ENCODE measurements at regions not wholly inside any gene's neighbourhood (a gene's known extent, or its start where the extent isn't known, plus 50 kb on each side); places are given as distances from the start of the nearest gene placed in this dataset.

DNA sequence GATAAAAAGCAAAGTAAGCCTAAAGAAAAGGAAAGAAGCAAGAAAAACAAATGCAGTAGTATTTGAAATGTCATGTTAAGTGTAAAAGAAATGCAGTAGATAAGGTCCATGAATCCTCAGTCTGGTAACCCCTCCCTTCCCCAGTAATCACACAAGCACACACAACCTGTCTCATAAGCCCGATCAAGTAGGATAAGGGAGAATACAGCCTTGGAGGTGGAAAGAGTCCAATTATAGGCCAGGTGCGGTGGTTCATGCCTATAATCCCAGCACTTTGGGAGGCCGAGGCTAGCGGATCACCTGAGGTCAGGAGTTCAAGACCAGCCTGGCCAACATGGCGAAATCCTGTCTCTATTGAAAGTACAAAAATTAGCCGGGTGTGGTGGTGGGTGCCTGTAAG lies 117.9 kb downstream of the GADD45G start:
- no peaks in the 10 kb centered on the region for H3K36me3 Mint-ChIP-seq
- no peak overlapping the region for H3K27ac Mint-ChIP-seq

GRCh38 chr9:89723469-89724100 lies 118.8 kb downstream of the GADD45G start:
- no peaks in the 10 kb centered on the region for H3K9me3 Mint-ChIP-seq
- H3K27ac Mint-ChIP-seq, result no peak overlapping the region
- no peaks in the 10 kb centered on the region for H3K36me3 Mint-ChIP-seq
- H3K4me3 Mint-ChIP-seq, result no peak overlapping the region
- ATAC-seq (ENCODE audit: low read depth in 2 of 2), result no peak
- no peak for DNase-seq
- H3K27me3 Mint-ChIP-seq, result peaks cover 0 to 5% (median 0%) of the 10 kb centered on the region in 3 donors
- no peaks in the 10 kb centered on the region for H3K4me1 Mint-ChIP-seq

More for the DNA sequence above, 117.9 kb downstream of the GADD45G start:
- ATAC-seq (ENCODE audit: low read depth in 2 of 2), result no peak
- H3K9me3 Mint-ChIP-seq, result no peaks in the 10 kb centered on the region
- DNase-seq, result no peak
- no peaks in the 10 kb centered on the region for H3K4me1 Mint-ChIP-seq
- peaks cover 0 to 5% (median 0%) of the 10 kb centered on the region in 3 donors for H3K27me3 Mint-ChIP-seq
- H3K4me3 Mint-ChIP-seq, result no peak overlapping the region

DNA sequence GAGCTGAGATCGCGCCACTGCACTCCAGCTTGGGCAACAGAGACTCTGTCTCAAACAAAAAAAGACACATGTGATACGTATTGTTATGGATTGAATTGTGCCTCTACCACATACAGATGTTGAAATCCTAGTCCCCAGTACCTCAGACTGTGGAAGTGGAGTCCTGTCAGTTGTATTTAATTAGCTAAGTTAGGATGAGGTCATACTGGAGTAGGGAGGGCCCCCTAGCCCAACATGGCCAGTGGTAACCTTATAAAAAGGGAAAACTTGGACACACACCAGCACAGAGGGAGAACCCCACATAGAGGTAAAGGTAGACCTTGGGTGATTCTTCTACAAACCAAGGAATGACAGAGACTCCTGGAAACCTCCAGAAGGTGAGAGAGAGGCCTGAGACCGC lies 119.8 kb downstream of the GADD45G start:
- Mint-ChIP-seq H3K4me1 (no peaks in the 10 kb centered on the region), H3K27ac (no peak overlapping the region), H3K9me3 (no peaks in the 10 kb centered on the region), H3K27me3 (peaks cover 0 to 5% (median 0%) of the 10 kb centered on the region in 3 donors), H3K4me3 (no peak overlapping the region), H3K36me3 (no peaks in the 10 kb centered on the region)
- no peak for DNase-seq
- ATAC-seq (ENCODE audit: low read depth in 2 of 2), result no peak

DNA sequence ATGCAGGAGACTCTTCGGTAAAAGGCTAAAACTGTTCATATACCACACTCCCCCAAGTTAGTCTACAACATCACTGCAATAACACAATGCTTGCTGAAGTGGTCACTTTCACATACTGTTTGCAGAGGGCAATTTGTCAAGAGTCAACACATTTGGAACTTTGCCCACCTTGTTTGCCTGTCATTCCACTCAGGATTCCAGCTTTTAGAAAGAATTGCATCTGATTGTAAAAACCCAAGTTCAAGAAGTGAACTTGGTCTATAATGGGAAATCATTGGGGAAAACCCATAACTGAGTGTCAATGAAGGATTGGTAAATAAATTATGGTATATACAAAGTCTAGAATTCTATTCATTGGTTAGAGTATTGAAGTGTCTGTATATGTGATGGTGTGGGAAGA lies 120.5 kb downstream of the GADD45G start:
- H3K27me3 Mint-ChIP-seq, result peaks cover 0 to 5% (median 0%) of the 10 kb centered on the region in 3 donors
- DNase-seq, result no peak
- no peak overlapping the region for H3K4me3 Mint-ChIP-seq
- ATAC-seq (ENCODE audit: low read depth in 2 of 2), result no peak
- no peaks in the 10 kb centered on the region for H3K36me3 Mint-ChIP-seq
- H3K27ac Mint-ChIP-seq, result no peak overlapping the region
- H3K9me3 Mint-ChIP-seq, result no peaks in the 10 kb centered on the region
- no peaks in the 10 kb centered on the region for H3K4me1 Mint-ChIP-seq

DNA sequence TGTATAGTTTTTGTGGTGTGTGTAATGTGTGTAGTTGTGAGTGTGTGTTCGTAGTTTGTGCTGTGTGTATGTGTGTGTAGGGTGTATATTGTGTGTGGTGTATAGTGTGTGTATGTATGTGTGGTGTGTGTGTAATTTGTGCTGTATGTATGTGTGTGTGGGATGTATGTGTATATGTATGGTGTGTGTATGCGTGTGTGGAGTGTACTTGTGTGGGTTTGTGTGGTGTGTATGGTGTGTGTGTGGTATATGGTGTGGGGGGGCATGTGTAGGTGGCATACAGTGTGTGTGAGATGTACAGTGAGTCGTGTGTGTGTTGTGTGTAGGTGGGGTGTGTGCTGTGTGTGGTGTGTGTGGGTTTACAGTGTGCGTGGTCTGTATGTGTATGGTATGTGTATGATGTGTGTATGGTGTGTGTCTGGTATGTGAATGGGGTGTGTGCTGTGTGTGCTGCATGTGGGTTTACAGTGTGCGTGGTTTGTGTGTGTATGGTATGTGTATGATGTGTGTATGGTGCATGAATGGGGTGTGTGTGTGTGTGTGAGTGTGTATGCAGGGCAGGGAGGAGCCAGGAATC lies 125.2 kb downstream of the GADD45G start:
- Mint-ChIP-seq H3K27me3 (peaks cover 0 to 5% (median 0%) of the 10 kb centered on the region in 3 donors), H3K27ac (no peak overlapping the region), H3K36me3 (no peaks in the 10 kb centered on the region), H3K9me3 (no peaks in the 10 kb centered on the region), H3K4me3 (no peak overlapping the region), H3K4me1 (peaks cover 0 to 7% (median 6%) of the 10 kb centered on the region in 3 donors)
- no peak for ATAC-seq (ENCODE audit: low read depth in 2 of 2)
- no peak for DNase-seq

DNA sequence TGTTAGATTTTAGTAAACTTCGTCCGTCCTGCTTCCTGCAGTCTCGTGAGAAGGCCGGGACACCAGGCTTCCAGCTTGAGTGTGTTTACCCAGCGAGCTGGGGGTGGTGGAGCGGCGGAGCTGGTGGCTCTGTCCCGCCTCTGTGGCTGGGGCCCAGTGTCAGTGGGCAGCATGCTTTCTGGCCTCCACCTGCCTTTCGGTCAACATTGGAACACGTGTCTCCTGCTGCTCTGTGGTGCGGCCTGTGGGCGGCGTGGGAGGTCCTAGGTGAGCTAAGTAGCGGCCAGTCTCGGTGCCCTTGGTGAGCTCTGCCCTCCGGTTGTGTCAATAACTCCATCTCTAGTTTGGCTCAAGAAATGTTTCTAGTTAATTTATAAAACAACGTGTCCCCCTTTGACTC lies 125.9 kb downstream of the GADD45G start:
- peaks cover 0 to 5% (median 0%) of the 10 kb centered on the region in 3 donors for H3K27me3 Mint-ChIP-seq
- no peak for ATAC-seq (ENCODE audit: low read depth in 2 of 2)
- H3K9me3 Mint-ChIP-seq, result no peaks in the 10 kb centered on the region
- no peak overlapping the region for H3K27ac Mint-ChIP-seq
- DNase-seq, result no peak
- H3K4me3 Mint-ChIP-seq, result no peak overlapping the region
- H3K36me3 Mint-ChIP-seq, result no peaks in the 10 kb centered on the region
- H3K4me1 Mint-ChIP-seq, result peaks cover 0 to 7% (median 6%) of the 10 kb centered on the region in 3 donors

- Mint-ChIP-seq H3K27ac (peak overlapping the region in 5 of 6 donors; percentile 13 to 44 (median 27)), H3K4me1 (peaks cover 0 to 7% (median 6%) of the 10 kb centered on the region in 3 donors), H3K36me3 (no peaks in the 10 kb centered on the region), H3K27me3 (peaks cover 0 to 5% (median 0%) of the 10 kb centered on the region in 3 donors), H3K4me3 (peak overlapping the region in 7 of 8 donors; percentile 6 to 77 (median 66)), H3K9me3 (no peaks in the 10 kb centered on the region)
- ATAC-seq (ENCODE audit: low read depth in 2 of 2) (no peak), DNase-seq (no peak)
These were observed 126.7 kb downstream of the GADD45G start for GRCh38 chr9:89731262-89732182.

DNA sequence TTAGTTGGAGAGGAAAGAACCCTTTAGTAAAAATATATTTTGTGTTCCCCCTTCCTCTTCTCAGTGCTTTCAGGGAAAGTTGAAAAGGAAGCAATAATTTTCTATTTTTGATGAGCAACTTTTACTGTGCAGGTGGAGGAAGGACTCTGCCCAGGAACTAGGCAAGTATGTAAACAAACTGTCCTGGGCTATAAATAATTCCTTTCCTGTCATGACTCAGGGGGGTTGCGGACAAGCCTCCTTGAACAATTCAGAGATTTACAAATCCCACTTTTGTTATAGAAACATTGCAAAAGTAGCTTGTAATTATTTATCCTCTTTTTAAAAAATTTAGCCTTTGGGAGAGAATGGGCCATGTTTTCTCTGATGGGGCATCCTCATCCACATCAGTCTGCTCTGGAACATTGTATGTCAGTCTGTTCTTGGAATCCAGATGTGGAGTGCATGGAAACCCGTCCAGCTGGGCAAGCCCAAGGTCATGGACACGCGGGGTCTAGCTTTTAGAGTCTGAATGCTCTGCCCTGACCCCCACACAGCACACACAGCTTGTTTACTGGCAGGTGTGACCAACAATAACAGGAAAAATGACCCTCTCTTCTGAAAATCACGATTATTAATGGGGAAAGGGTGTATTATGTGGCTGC lies 127.6 kb downstream of the GADD45G start:
- Mint-ChIP-seq H3K36me3 (no peaks in the 10 kb centered on the region), H3K27ac (peak overlapping the region in 4 of 6 donors; percentile 22 to 79 (median 40)), H3K4me3 (peak overlapping the region in 5 of 8 donors; percentile 38 to 77 (median 70)), H3K9me3 (no peaks in the 10 kb centered on the region), H3K27me3 (no peaks in the 10 kb centered on the region), H3K4me1 (peaks cover 0 to 7% (median 6%) of the 10 kb centered on the region in 3 donors)
- DNase-seq, result no peak
- no peak for ATAC-seq (ENCODE audit: low read depth in 2 of 2)

DNA sequence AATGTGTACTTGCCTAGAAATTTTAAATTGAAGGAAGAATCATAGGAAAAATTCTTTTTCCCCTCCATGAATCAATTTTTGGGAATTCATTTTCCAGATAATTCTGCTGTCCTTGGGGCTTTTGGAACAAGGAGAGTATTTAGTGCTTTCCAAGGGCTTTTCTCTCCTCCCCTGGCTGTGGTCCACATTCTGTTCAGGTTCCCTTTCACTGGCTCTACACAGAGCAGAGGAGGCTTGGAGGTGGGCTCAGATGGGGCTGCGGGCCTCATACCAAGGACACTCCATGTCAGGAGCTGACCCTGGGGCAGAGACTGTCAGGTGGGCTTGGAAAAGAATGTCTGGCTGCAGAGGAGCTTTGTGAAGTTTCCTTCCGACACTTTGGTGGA lies 128.1 kb downstream of the GADD45G start:
- peaks cover 0 to 9% (median 6%) of the 10 kb centered on the region in 3 donors for H3K4me1 Mint-ChIP-seq
- peak overlapping the region in 1 of 6 donors; percentile 79 for H3K27ac Mint-ChIP-seq
- no peaks in the 10 kb centered on the region for H3K9me3 Mint-ChIP-seq
- no peak for DNase-seq
- no peaks in the 10 kb centered on the region for H3K36me3 Mint-ChIP-seq
- H3K27me3 Mint-ChIP-seq, result no peaks in the 10 kb centered on the region
- H3K4me3 Mint-ChIP-seq, result peak overlapping the region in 4 of 8 donors; percentile 38 to 70 (median 45)
- ATAC-seq (ENCODE audit: low read depth in 2 of 2), result no peak

DNA sequence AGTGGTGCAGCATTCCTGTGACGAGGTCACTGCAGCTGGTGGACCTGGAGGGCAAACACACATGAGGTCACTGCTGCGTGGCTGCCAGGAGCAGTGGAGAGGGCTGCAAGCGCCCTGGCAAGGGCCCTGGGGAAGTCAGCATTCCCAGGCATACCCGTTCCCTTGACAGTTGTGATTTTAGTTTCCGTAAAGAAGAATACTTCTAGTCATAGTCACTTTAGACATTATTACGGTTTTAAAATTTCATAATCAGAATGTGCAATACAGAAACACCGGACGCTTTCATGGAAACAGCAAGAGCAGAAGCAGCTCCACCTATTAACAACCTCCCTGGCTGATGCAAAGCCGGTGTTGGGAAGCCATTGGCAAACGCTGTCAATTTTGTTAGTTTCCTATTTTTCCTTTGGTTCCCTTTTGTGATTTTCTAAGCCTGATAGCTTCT lies 129.8 kb downstream of the GADD45G start:
- Mint-ChIP-seq H3K27me3 (no peaks in the 10 kb centered on the region), H3K9me3 (no peaks in the 10 kb centered on the region), H3K27ac (no peak overlapping the region), H3K4me1 (peaks cover 12 to 23% (median 19%) of the 10 kb centered on the region in 3 donors), H3K4me3 (no peak overlapping the region), H3K36me3 (no peaks in the 10 kb centered on the region)
- ATAC-seq (ENCODE audit: low read depth in 2 of 2) (no peak), DNase-seq (no peak)

DNA sequence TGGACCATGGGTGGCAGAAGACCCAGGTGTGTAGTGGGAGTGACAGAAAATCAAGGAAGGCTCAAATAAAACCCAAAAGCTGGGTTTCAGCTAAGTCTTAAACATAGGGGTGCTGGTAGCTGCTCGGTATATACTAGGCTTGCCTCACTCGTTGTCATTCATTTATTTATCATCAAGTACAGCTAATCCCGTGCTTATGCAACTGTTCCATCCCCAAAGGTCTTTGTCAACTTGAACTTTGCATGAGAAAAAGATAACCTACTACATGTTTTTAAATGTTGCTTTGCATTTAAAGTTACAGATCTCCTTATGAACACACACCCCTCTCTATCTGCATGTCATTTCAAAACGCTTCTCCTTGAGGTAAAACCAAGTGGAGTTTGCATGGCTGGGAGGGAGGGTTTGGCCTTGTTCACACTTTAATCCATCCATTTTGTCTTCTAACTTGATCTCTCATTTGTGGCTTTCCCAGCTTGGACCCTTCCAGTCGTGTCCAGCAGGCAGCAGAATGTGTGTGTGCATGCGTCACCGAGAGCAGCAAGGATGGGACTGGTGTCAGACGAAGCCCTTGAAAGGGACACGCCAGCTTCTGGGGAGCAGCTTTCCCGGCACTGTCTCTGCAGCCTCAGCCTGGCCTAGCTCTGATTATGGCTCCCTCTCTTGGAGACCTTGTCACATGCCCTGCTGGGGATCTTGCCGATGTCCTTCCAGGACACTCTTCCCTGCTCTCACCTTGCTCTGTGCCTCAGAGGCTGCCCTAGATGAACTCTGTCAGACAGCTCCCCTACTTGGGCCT lies 133.5 kb downstream of the GADD45G start:
- Mint-ChIP-seq H3K27ac (peak overlapping the region in 3 of 6 donors; percentile 6 to 65 (median 59)), H3K4me1 (peaks cover 47 to 48% (median 47%) of the 10 kb centered on the region in 3 donors), H3K4me3 (peak overlapping the region in 2 of 8 donors; percentile 28 to 65), H3K27me3 (no peaks in the 10 kb centered on the region), H3K9me3 (no peaks in the 10 kb centered on the region), H3K36me3 (no peaks in the 10 kb centered on the region)
- ATAC-seq (ENCODE audit: low read depth in 2 of 2), result no peak
- DNase-seq, result no peak

- Mint-ChIP-seq H3K4me3 (peak overlapping the region in 4 of 8 donors; percentile 44 to 80 (median 66)), H3K36me3 (no peaks in the 10 kb centered on the region), H3K4me1 (peaks cover 49 to 57% (median 51%) of the 10 kb centered on the region in 3 donors), H3K27ac (peak overlapping the region in 3 of 6 donors; percentile 1 to 67 (median 40)), H3K9me3 (no peaks in the 10 kb centered on the region), H3K27me3 (no peaks in the 10 kb centered on the region)
- no peak for DNase-seq
- ATAC-seq (ENCODE audit: low read depth in 2 of 2), result no peak
These were observed 134.7 kb downstream of the GADD45G start for GRCh38 chr9:89739511-89739910.
